IMR-90 (cell line): ENCODE measurements at regions not wholly inside any gene's neighbourhood (a gene's known extent, or its start where the extent isn't known, plus 50 kb on each side); places are given as distances from the start of the nearest gene placed in this dataset.

Source experiments
- ATAC-seq: fragments of 200-7000 bp; cut with Tn5 transposase; 2 replicates; pipeline ENCODE4 v1.9.1; 2020; ENCODE audit warnings: low read depth, mild to moderate bottlenecking, moderate library complexity
- BruUV-seq: library from RNA; stranded (reverse); fragments of 400-500 nt; replicated peaks from 2 replicates; lab custom pipeline; 2021; lab: Mats Ljungman, UMichigan
- CTCF ChIA-PET: fragments of 300-600 bp; formaldehyde crosslinking; extraction: SDS; loops from one replicate; lab custom pipeline; 2021; ENCODE audit warnings: antibody characterized with exemption; lab: Yijun Ruan, JAX
- POLR2A ChIA-PET: fragments of 300-600 bp; sonication (Branson Sonifier 250); formaldehyde crosslinking; loops from one replicate; lab custom pipeline; 2022; ENCODE audit warnings: antibody characterized with exemption; ENCODE audit not compliant: unreplicated experiment; lab: Charles Lee
- DNase-seq: peaks from one replicate; pipeline ENCODE4 v3.0.0; 2013
- H2AFZ ChIP-seq: replicated peaks from 2 replicates; pipeline ENCODE3; 2013; ENCODE audit warnings: low read length, mild to moderate bottlenecking; ENCODE audit not compliant: poor library complexity
- H2AK5ac ChIP-seq: 2 replicates; pipeline ENCODE4 v1.6.1; 2013; ENCODE audit warnings: low read depth, low read length, inconsistent platforms
- H2AK9ac ChIP-seq: replicated peaks from 2 replicates; pipeline ENCODE3; 2013; ENCODE audit warnings: mild to moderate bottlenecking, low read depth, low read length, moderate library complexity; ENCODE audit not compliant: poor library complexity
- H2BK120ac ChIP-seq: 2 replicates; pipeline ENCODE4 v1.6.1; 2013; ENCODE audit warnings: low read depth, low read length, inconsistent platforms
- H2BK15ac ChIP-seq: 3 replicates; pipeline ENCODE4 v1.6.1; 2013; ENCODE audit warnings: low read depth, low read length, inconsistent platforms
- H2BK20ac ChIP-seq: 2 replicates; pipeline ENCODE4 v1.6.1; 2013; ENCODE audit warnings: low read depth, mild to moderate bottlenecking, inconsistent platforms, low read length, moderate library complexity
- H2BK5ac ChIP-seq: 2 replicates; pipeline ENCODE4 v1.6.1; 2013; ENCODE audit warnings: mild to moderate bottlenecking, low read depth, low read length, inconsistent platforms; ENCODE audit not compliant: poor library complexity, severe bottlenecking
- H3K14ac ChIP-seq: replicated peaks from 2 replicates; pipeline ENCODE4 v1.6.1; 2013; ENCODE audit warnings: low read depth, low read length, inconsistent platforms
- H3K18ac ChIP-seq: 2 replicates; pipeline ENCODE4 v1.6.1; 2013; ENCODE audit warnings: low read depth, low read length, control low read depth
- H3K23ac ChIP-seq: 2 replicates; pipeline ENCODE4 v1.6.1; 2013; ENCODE audit warnings: low read depth, low read length, inconsistent platforms
- H3K27ac ChIP-seq: 2 replicates; pipeline ENCODE4 v1.5.1; 2013; ENCODE audit warnings: mild to moderate bottlenecking, control low read depth, low read length; ENCODE audit not compliant: insufficient read depth
- H3K27me3 ChIP-seq: 2 replicates; pipeline ENCODE4 v1.6.1; 2013; ENCODE audit warnings: low read length; ENCODE audit not compliant: control insufficient read depth, insufficient read depth
- H3K36me3 ChIP-seq: 2 replicates; pipeline ENCODE4 v1.6.1; 2013; ENCODE audit warnings: low read length, mixed read lengths; ENCODE audit not compliant: control insufficient read depth, insufficient read depth
- H3K4ac ChIP-seq: 2 replicates; pipeline ENCODE4 v1.6.1; 2013; ENCODE audit warnings: low read depth, low read length, inconsistent platforms
- H3K4me1 ChIP-seq: 2 replicates; pipeline ENCODE4 v1.6.1; 2013; ENCODE audit warnings: low read length, mixed read lengths; ENCODE audit not compliant: control insufficient read depth, insufficient read depth
- H3K4me2 ChIP-seq: 2 replicates; pipeline ENCODE4 v1.6.1; 2013; ENCODE audit warnings: low read depth, mild to moderate bottlenecking, control low read depth, low read length, moderate library complexity
- H3K4me3 ChIP-seq: 2 replicates; pipeline ENCODE4 v1.5.1; 2013; ENCODE audit warnings: low read depth, mild to moderate bottlenecking, control low read depth, low read length, moderate library complexity; ENCODE audit not compliant: insufficient read depth
- H3K56ac ChIP-seq: 2 replicates; pipeline ENCODE4 v1.6.1; 2013; ENCODE audit warnings: low read length, inconsistent platforms; ENCODE audit not compliant: insufficient read depth; ENCODE audit errors: extremely low read depth
- H3K79me1 ChIP-seq, 2 experiments: 2 replicates each; pipeline ENCODE4 v1.6.1; 2013; ENCODE audit warnings: low read length in 2 of 2, inconsistent platforms in 1 of 2, low read depth in 1 of 2
- H3K9ac ChIP-seq: 2 replicates; pipeline ENCODE4 v1.6.1; 2013; ENCODE audit warnings: low read depth, low read length, control low read depth
- H3K9me1 ChIP-seq: 2 replicates; pipeline ENCODE4 v1.6.1; 2013; ENCODE audit warnings: low read length, inconsistent platforms; ENCODE audit not compliant: insufficient read depth
- H3K9me3 ChIP-seq: 2 replicates; pipeline ENCODE4 v1.6.1; 2013; ENCODE audit warnings: low read length; ENCODE audit not compliant: control insufficient read depth, insufficient read depth
- H4K20me1 ChIP-seq: 2 replicates; pipeline ENCODE4 v1.6.1; 2013; ENCODE audit warnings: low read length, inconsistent platforms; ENCODE audit not compliant: insufficient read depth
- H4K5ac ChIP-seq: 2 replicates; pipeline ENCODE4 v1.6.1; 2013; ENCODE audit warnings: mild to moderate bottlenecking, low read depth, low read length, control low read depth
- H4K8ac ChIP-seq, 2 experiments: 2 replicates each; pipeline ENCODE4 v1.6.1; 2013; ENCODE audit warnings: low read depth in 2 of 2, low read length in 2 of 2, control low read depth in 1 of 2, inconsistent platforms in 1 of 2
- H4K91ac ChIP-seq: 2 replicates; pipeline ENCODE4 v1.6.1; 2013; ENCODE audit warnings: low read depth, low read length, inconsistent platforms; ENCODE audit not compliant: insufficient read depth
- CEBPB ChIP-seq: IDR thresholded peaks from 2 replicates; pipeline ENCODE4 v1.6.1; 2012; ENCODE audit warnings: low read depth, low read length, improper control_type of control experiment
- CTCF ChIP-seq: conservative IDR thresholded peaks from 2 replicates; pipeline ENCODE4 v1.5.1; 2012; ENCODE audit warnings: mild to moderate bottlenecking, low read depth, low read length, improper control_type of control experiment
- MAFK ChIP-seq: IDR thresholded peaks from 2 replicates; pipeline ENCODE4 v1.6.1; 2012; ENCODE audit warnings: low read depth, low read length, improper control_type of control experiment
- MXI1 ChIP-seq: IDR thresholded peaks from 2 replicates; pipeline ENCODE4 v1.6.1; 2012; ENCODE audit warnings: low read depth, mild to moderate bottlenecking, low read length, moderate library complexity, borderline replicate concordance
- POLR2A ChIP-seq: IDR thresholded peaks from 2 replicates; pipeline ENCODE4 v1.6.1; 2012; ENCODE audit warnings: mild to moderate bottlenecking, low read depth, low read length
- RFX5 ChIP-seq: IDR thresholded peaks from 2 replicates; pipeline ENCODE4 v1.8.0; 2012; ENCODE audit warnings: low read depth, mild to moderate bottlenecking, low read length, moderate library complexity
- SMC3 ChIP-seq: fragments of 150-350 bp; IDR thresholded peaks from 2 replicates; pipeline ENCODE4 v1.6.1; 2016; ENCODE audit warnings: low read depth, mild to moderate bottlenecking, antibody characterized with exemption, low read length, moderate library complexity
- WGBS, 2 experiments: methylation state at CpG; one replicate each; pipeline versions ENCODE4 v1.1.5 to v1.1.7; 2013; ENCODE audit warnings: missing lambda C conversion rate in 2 of 2; ENCODE audit not compliant: insufficient read length in 1 of 2; ENCODE audit errors: extremely low coverage in 2 of 2; 5-methylcytosine and 5-hydroxymethylcytosine counted together
- dilution Hi-C: fragments of 300-500 bp; cut with HindIII; formaldehyde crosslinking; loops from one replicate; pipeline ENCODE4 v1.14.3; 2018; ENCODE audit warnings: low sequenced_read_pairs; ENCODE audit not compliant: unreplicated experiment
- in situ Hi-C: fragments of 300-500 bp; cut with MboI; formaldehyde crosslinking; loops from 3 replicates; pipeline ENCODE4 v1.14.3; 2019; ENCODE audit warnings: low sequenced_read_pairs, inconsistent platforms, mixed read lengths
- intact Hi-C: fragments of 100-400 bp; cut with micrococcal nuclease; formaldehyde crosslinking; loops from 2 replicates; pipeline ENCODE4 v1.10.0; 2022

GRCh38 chr5:38714240-38714639, 131.6 kb upstream of the OSMR start:
- no peak overlapping the region for H2BK120ac ChIP-seq
- dilution Hi-C loops (no loop called here), intact Hi-C loops (no loop called here), in situ Hi-C loops (no loop called here)
- no peak overlapping the region for H4K91ac ChIP-seq
- no peak overlapping the region for H3K56ac ChIP-seq
- CTCF ChIA-PET, result no interaction called here
- H3K4me1 ChIP-seq, result peaks cover 2% of the 10 kb centered on the region
- BruUV-seq, result no TSS peak
- no peak overlapping the region for H3K9ac ChIP-seq
- no peaks in the 10 kb centered on the region for H3K36me3 ChIP-seq
- H4K5ac ChIP-seq, result no peak overlapping the region
- WGBS, 2 experiments, result no CpG with 5 or more reads among the region's 3 CpGs
- H3K9me1 ChIP-seq, result no peaks in the 10 kb centered on the region
- H2AFZ ChIP-seq, result no peak overlapping the region
- no peak overlapping the region for H2AK9ac ChIP-seq
- no peak overlapping the region for H3K23ac ChIP-seq
- POLR2A ChIA-PET, result no interaction called here
- no peak overlapping the region for H2BK15ac ChIP-seq
- no peak for TF ChIP-seq CTCF
- TF ChIP-seq MXI1, result no peak
- TF ChIP-seq POLR2A, result no peak
- TF ChIP-seq SMC3, result no peak
- no peak for TF ChIP-seq RFX5
- no peak for TF ChIP-seq CEBPB
- no peak for TF ChIP-seq MAFK
- H2BK20ac ChIP-seq, result no peak overlapping the region
- no peak overlapping the region for H2AK5ac ChIP-seq
- no peak overlapping the region for H3K14ac ChIP-seq
- peaks cover 1% of the 10 kb centered on the region; the same call in 1 of the 2 replicates for H3K27me3 ChIP-seq
- H3K4me3 ChIP-seq, result no peak overlapping the region
- no peaks in the 10 kb centered on the region for H3K79me1 ChIP-seq
- no peak overlapping the region for H4K8ac ChIP-seq
- DNase-seq (no peak), ATAC-seq (no peak)
- H3K4ac ChIP-seq, result no peak overlapping the region
- no peak overlapping the region for H2BK5ac ChIP-seq
- no peak overlapping the region for H3K18ac ChIP-seq
- H3K4me2 ChIP-seq, result no peak overlapping the region
- no peak overlapping the region for H3K27ac ChIP-seq
- H3K9me3 ChIP-seq, result no peaks in the 10 kb centered on the region
- H4K20me1 ChIP-seq, result no peaks in the 10 kb centered on the region
